ENCODE measurements at regions not wholly inside any gene's neighbourhood (a gene's known extent, or its start where the extent isn't known, plus 50 kb on each side); places are given as distances from the start of the nearest gene placed in this dataset.

GRCh38 chr10:31725436-31725835 lies 203.2 kb downstream of the ARHGAP12 start (continued):
- TF ChIP-seq NCOA1 (IDR thresholded peaks at IDR 0.05; ENCODE audit: low read depth) (no peak), RNF219 (CRISPR knock-in tag; IDR thresholded peaks at IDR 0.05) (no peak), KLF10 (CRISPR knock-in tag; IDR thresholded peaks at IDR 0.05) (no peak), ZNF398 (CRISPR knock-in tag; IDR thresholded peaks at IDR 0.05) (no peak), HMGN3 (IDR thresholded peaks at IDR 0.05; ENCODE audit: borderline replicate concordance, extremely low read depth, insufficient read length, low read depth, low read length) (no peak), RHOXF2B (CRISPR knock-in tag; conservative IDR thresholded peaks at IDR 0.05) (no peak), ZNF384 (IDR thresholded peaks at IDR 0.05; ENCODE audit: low read depth, low read length) (no peak), ESRRA (IDR thresholded peaks at IDR 0.05; ENCODE audit: borderline replicate concordance, low read depth) (no peak)

- Histone ChIP-seq H3K27me3 (ENCODE audit: control insufficient read depth in 2 of 2, insufficient read depth in 2 of 2, low read length in 2 of 2) (peaks cover 4 to 16% of the 10 kb centered on the region in 2 experiments; a peak in 3 of 5 replicates), H3K4me3 (no peak overlapping the region), H3K79me2 (ENCODE audit: control insufficient read depth, insufficient read depth, low read length) (no peaks in the 10 kb centered on the region), H3K9ac (ENCODE audit: insufficient read depth in 1 of 2, low read depth in 2 of 2, low read length in 2 of 2) (no peak overlapping the region), H3K36me3 (ENCODE audit: control insufficient read depth, insufficient read depth, low read length) (no peaks in the 10 kb centered on the region), H3K4me2 (ENCODE audit: insufficient read depth, low read length) (no peak overlapping the region), H3K9me3 (replicated peaks; ENCODE audit: control insufficient read depth, insufficient read depth, low read depth, low read length) (no peaks in the 10 kb centered on the region), H3K9me1 (ENCODE audit: control insufficient read depth, insufficient read depth, low read length) (no peaks in the 10 kb centered on the region), H3K4me1 (replicated peaks in 1 of 2; ENCODE audit: control insufficient read depth in 2 of 2, insufficient read depth in 2 of 2, low read length in 2 of 2) (no peaks in the 10 kb centered on the region), H2AFZ (ENCODE audit: low read depth, low read length) (no peak overlapping the region), H4K20me1 (replicated peaks; ENCODE audit: control insufficient read depth, insufficient read depth, low read length) (no peaks in the 10 kb centered on the region), H3K27ac (ENCODE audit: extremely low read depth, low read depth, low read length) (no peak overlapping the region)
- POLR2A ChIA-PET: no interaction called here
- DNase-seq (ENCODE audit: extremely low read depth in 1 of 4, low spot score in 3 of 4) (no peak), ATAC-seq (no peak), FAIRE-seq (no peak)
- in situ Hi-C loops (cut with MboI): no loop called here
- BruUV-seq (replicated peaks): no TSS peak
- 3% methylated on average over 5 of the region's 5 CpGs for WGBS (ENCODE audit: insufficient coverage, low coverage, missing lambda C conversion rate)
- CTCF ChIA-PET (ENCODE audit: low intra/inter-chr PET ratio): no interaction called here
- intact Hi-C loops (cut with micrococcal nuclease): no loop called here
- TF ChIP-seq KDM5B (IDR thresholded peaks at IDR 0.05; ENCODE audit: insufficient replicate concordance, low read depth, low read length): no peak
- TF ChIP-seq ARHGAP35 (IDR thresholded peaks at IDR 0.05; ENCODE audit: partially characterized antibody): no peak
- TF ChIP-seq U2AF1 (optimal IDR thresholded peaks at IDR 0.05; ENCODE audit: low read depth, low read length): no peak
- TF ChIP-seq CXXC5 (CRISPR knock-in tag; IDR thresholded peaks at IDR 0.05): no peak
- no peak for TF ChIP-seq SMAD2 (IDR thresholded peaks at IDR 0.05; ENCODE audit: low read depth, low read length)
- no peak for TF ChIP-seq ARID3A (IDR thresholded peaks at IDR 0.05; ENCODE audit: borderline replicate concordance, low read depth, low read length)
- TF ChIP-seq EZH2 (IDR thresholded peaks at IDR 0.05; ENCODE audit: borderline replicate concordance, low read depth, low read length): no peak
- no peak for TF ChIP-seq ZNF77 (CRISPR knock-in tag; IDR thresholded peaks at IDR 0.05)
- no peak for TF ChIP-seq ZNF707 (CRISPR knock-in tag; conservative IDR thresholded peaks at IDR 0.05)
- no peak for TF ChIP-seq PRMT5 (CRISPR knock-in tag; IDR thresholded peaks at IDR 0.05)
Observed at GRCh38 chr10:31724296-31724695, 204.3 kb downstream of the ARHGAP12 start.
